ENCODE measurements at regions not wholly inside any gene's neighbourhood (a gene's known extent, or its start where the extent isn't known, plus 50 kb on each side); places are given as distances from the start of the nearest gene placed in this dataset.
"Not testable (repeated sequence)": the region's sequence is repeated elsewhere in the genome, so short reads cannot be mapped to it uniquely, and the experiment has no call there.

- H3K4me3 ChIP-seq (ENCODE audit: low read length in 2 of 2), result no peak overlapping the region
- no peak overlapping the region for H3K27ac ChIP-seq (ENCODE audit: low read depth in 1 of 2, low read length in 1 of 2)
- no peaks in the 10 kb centered on the region for H3K27me3 ChIP-seq (ENCODE audit: control insufficient read depth in 2 of 2, insufficient read depth in 1 of 2, low read length in 1 of 2)
- no peaks in the 10 kb centered on the region for H3K4me1 ChIP-seq (ENCODE audit: control insufficient read depth in 2 of 2, insufficient read depth in 2 of 2, low read length in 2 of 2)
- 96% methylated on average over 5 of the region's 5 CpGs for WGBS
- DNase-seq (ENCODE audit: low read depth in 6 of 9, low spot score in 9 of 9), result no peak
- H3K36me3 ChIP-seq (ENCODE audit: control insufficient read depth in 2 of 2, insufficient read depth in 2 of 2, low read length in 1 of 2), result no peaks in the 10 kb centered on the region
- H3K9me3 ChIP-seq (ENCODE audit: control insufficient read depth in 2 of 2, insufficient read depth in 1 of 2, low read length in 1 of 2), result no peaks in the 10 kb centered on the region
Observed at GRCh38 chr15:72856549-72857040, 73.0 kb upstream of the ADPGK start.

DNA sequence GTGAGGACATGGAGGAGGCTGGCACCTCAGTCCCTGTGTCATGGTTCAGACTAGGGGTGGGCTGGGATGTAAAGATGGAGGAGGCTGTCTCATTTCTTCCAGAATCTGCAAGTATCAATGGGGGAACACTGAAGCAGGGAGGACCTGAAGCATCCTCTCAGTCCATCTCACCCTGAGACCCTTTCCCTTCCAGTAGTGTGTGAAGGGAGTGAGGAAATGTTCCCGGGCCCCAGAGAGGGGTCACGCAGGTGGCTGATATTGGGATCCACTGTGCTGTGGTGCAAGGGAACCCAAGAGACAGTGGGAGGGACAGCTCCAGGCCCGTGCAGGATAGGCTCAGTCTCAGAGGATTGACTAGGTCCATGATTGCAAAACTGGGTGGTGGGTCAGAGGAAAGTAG lies 72.2 kb upstream of the ADPGK start:
- Histone ChIP-seq H3K4me1 (ENCODE audit: control insufficient read depth in 2 of 2, insufficient read depth in 2 of 2, low read length in 2 of 2) (no peaks in the 10 kb centered on the region), H3K27ac (ENCODE audit: low read depth in 1 of 2, low read length in 1 of 2) (no peak overlapping the region), H3K27me3 (ENCODE audit: control insufficient read depth in 2 of 2, insufficient read depth in 1 of 2, low read length in 1 of 2) (no peaks in the 10 kb centered on the region), H3K4me3 (ENCODE audit: low read length in 2 of 2) (no peak overlapping the region), H3K9me3 (ENCODE audit: control insufficient read depth in 2 of 2, insufficient read depth in 1 of 2, low read length in 1 of 2) (no peaks in the 10 kb centered on the region), H3K36me3 (ENCODE audit: control insufficient read depth in 2 of 2, insufficient read depth in 2 of 2, low read length in 1 of 2) (no peaks in the 10 kb centered on the region)
- 91% methylated on average over 3 of the region's 3 CpGs for WGBS
- no peak for DNase-seq (ENCODE audit: low read depth in 6 of 9, low spot score in 9 of 9)

DNA sequence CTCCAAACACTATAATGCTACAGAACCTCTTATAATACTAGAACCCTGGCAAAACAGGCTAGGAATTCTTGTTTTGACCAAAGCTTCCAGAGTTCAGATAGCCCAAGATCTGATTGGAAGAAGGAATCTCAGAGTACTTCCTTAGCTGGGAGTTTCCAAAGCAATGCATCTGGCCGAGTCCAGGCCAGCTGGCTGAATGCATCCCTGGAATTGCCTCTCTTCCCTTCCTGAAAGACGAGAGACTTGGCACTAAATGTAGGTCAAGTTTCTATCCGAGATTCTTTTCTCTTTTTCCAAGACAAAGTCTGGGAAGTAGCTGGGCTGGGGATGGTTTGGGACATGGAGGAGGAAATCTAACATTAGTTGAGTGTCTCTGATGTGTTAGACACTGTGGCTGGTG lies 68.7 kb upstream of the ADPGK start:
- Histone ChIP-seq H3K4me3 (ENCODE audit: low read length in 2 of 2) (no peak overlapping the region), H3K27me3 (ENCODE audit: control insufficient read depth in 2 of 2, insufficient read depth in 1 of 2, low read length in 1 of 2) (no peaks in the 10 kb centered on the region), H3K9me3 (ENCODE audit: control insufficient read depth in 2 of 2, insufficient read depth in 1 of 2, low read length in 1 of 2) (no peaks in the 10 kb centered on the region), H3K4me1 (ENCODE audit: control insufficient read depth in 2 of 2, insufficient read depth in 2 of 2, low read length in 2 of 2) (no peaks in the 10 kb centered on the region), H3K36me3 (ENCODE audit: control insufficient read depth in 2 of 2, insufficient read depth in 2 of 2, low read length in 1 of 2) (no peaks in the 10 kb centered on the region), H3K27ac (ENCODE audit: low read depth in 1 of 2, low read length in 1 of 2) (no peak overlapping the region)
- DNase-seq (ENCODE audit: low read depth in 6 of 9, low spot score in 9 of 9), result no peak
- WGBS, result 61% methylated on average over 3 of the region's 3 CpGs

GRCh38 chr15:72851586-72851985 lies 68.0 kb upstream of the ADPGK start:
- Histone ChIP-seq H3K4me3 (ENCODE audit: low read length in 2 of 2) (no peak overlapping the region), H3K36me3 (ENCODE audit: control insufficient read depth in 2 of 2, insufficient read depth in 2 of 2, low read length in 1 of 2) (no peaks in the 10 kb centered on the region), H3K27me3 (ENCODE audit: control insufficient read depth in 2 of 2, insufficient read depth in 1 of 2, low read length in 1 of 2) (no peaks in the 10 kb centered on the region), H3K27ac (ENCODE audit: low read depth in 1 of 2, low read length in 1 of 2) (no peak overlapping the region), H3K9me3 (ENCODE audit: control insufficient read depth in 2 of 2, insufficient read depth in 1 of 2, low read length in 1 of 2) (no peaks in the 10 kb centered on the region), H3K4me1 (ENCODE audit: control insufficient read depth in 2 of 2, insufficient read depth in 2 of 2, low read length in 2 of 2) (no peaks in the 10 kb centered on the region)
- WGBS, result 88% methylated on average over 8 of the region's 8 CpGs
- no peak for DNase-seq (ENCODE audit: low read depth in 6 of 9, low spot score in 9 of 9)

- Histone ChIP-seq H3K9me3 (ENCODE audit: control insufficient read depth in 2 of 2, insufficient read depth in 1 of 2, low read length in 1 of 2) (no peaks in the 10 kb centered on the region), H3K4me1 (ENCODE audit: control insufficient read depth in 2 of 2, insufficient read depth in 2 of 2, low read length in 2 of 2) (no peaks in the 10 kb centered on the region), H3K27ac (ENCODE audit: low read depth in 1 of 2, low read length in 1 of 2) (no peak overlapping the region), H3K36me3 (ENCODE audit: control insufficient read depth in 2 of 2, insufficient read depth in 2 of 2, low read length in 1 of 2) (no peaks in the 10 kb centered on the region), H3K27me3 (ENCODE audit: control insufficient read depth in 2 of 2, insufficient read depth in 1 of 2, low read length in 1 of 2) (no peaks in the 10 kb centered on the region), H3K4me3 (ENCODE audit: low read length in 2 of 2) (no peak overlapping the region)
- WGBS, result 54% methylated on average over 3 of the region's 3 CpGs
- no peak for DNase-seq (ENCODE audit: low read depth in 6 of 9, low spot score in 9 of 9)
Observed at GRCh38 chr15:72850833-72851232, 67.3 kb upstream of the ADPGK start.

- 67% methylated on average over 3 of the region's 3 CpGs for WGBS
- no peaks in the 10 kb centered on the region for H3K36me3 ChIP-seq (ENCODE audit: control insufficient read depth in 2 of 2, insufficient read depth in 2 of 2, low read length in 1 of 2)
- no peaks in the 10 kb centered on the region for H3K27me3 ChIP-seq (ENCODE audit: control insufficient read depth in 2 of 2, insufficient read depth in 1 of 2, low read length in 1 of 2)
- no peak overlapping the region for H3K27ac ChIP-seq (ENCODE audit: low read depth in 1 of 2, low read length in 1 of 2)
- H3K4me1 ChIP-seq (ENCODE audit: control insufficient read depth in 2 of 2, insufficient read depth in 2 of 2, low read length in 2 of 2), result no peaks in the 10 kb centered on the region
- no peak overlapping the region for H3K4me3 ChIP-seq (ENCODE audit: low read length in 2 of 2)
- no peak for DNase-seq (ENCODE audit: low read depth in 6 of 9, low spot score in 9 of 9)
- no peaks in the 10 kb centered on the region for H3K9me3 ChIP-seq (ENCODE audit: control insufficient read depth in 2 of 2, insufficient read depth in 1 of 2, low read length in 1 of 2)
Observed at GRCh38 chr15:72847806-72848205, 64.2 kb upstream of the ADPGK start.

DNA sequence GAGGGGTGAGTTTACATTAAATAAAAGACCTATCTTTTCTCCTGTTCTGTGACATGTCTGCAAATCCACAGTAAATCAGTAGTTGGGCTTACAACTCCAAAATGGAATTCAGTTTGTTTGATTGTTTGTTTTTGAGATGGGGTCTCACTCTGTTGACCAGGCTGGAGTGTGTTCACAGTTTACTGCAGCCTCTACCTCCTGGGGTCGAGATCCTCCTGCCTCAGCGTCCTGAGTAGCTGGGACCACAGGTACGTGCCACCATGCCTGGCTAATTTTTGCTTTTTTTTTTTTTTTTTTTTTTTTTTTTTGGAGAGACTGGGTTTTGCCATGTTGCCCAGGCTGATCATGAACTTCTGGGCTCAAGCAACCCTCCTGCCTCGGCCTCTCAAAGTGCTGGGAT lies 63.5 kb upstream of the ADPGK start:
- Histone ChIP-seq H3K36me3 (ENCODE audit: control insufficient read depth in 2 of 2, insufficient read depth in 2 of 2, low read length in 1 of 2) (no peaks in the 10 kb centered on the region), H3K9me3 (ENCODE audit: control insufficient read depth in 2 of 2, insufficient read depth in 1 of 2, low read length in 1 of 2) (no peaks in the 10 kb centered on the region), H3K4me1 (ENCODE audit: control insufficient read depth in 2 of 2, insufficient read depth in 2 of 2, low read length in 2 of 2) (no peaks in the 10 kb centered on the region), H3K27me3 (ENCODE audit: control insufficient read depth in 2 of 2, insufficient read depth in 1 of 2, low read length in 1 of 2) (no peaks in the 10 kb centered on the region), H3K27ac (ENCODE audit: low read depth in 1 of 2, low read length in 1 of 2) (no peak overlapping the region), H3K4me3 (ENCODE audit: low read length in 2 of 2) (no peak overlapping the region)
- WGBS, result 61% methylated on average over 4 of the region's 4 CpGs
- DNase-seq (ENCODE audit: low read depth in 6 of 9, low spot score in 9 of 9), result no peak

DNA sequence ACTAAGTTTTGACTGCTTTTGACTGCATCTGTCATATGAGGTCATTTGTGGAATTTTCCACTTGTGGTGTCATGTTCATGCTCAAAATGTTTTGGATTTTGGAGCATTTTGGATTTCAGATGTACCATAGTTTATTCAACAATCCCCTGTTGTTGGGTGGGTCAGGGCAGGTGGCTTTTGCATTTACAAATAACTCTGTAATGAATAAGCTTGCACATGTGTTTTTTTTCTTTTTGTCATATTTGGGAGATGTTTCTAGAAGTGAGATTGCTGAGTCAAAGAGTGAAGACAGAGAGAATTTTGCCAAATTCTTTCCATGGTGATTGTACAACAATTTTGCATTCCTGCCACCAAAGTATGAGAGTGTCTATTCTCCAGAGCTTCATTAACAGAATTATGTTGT lies 62.4 kb upstream of the ADPGK start:
- H3K4me1 ChIP-seq (ENCODE audit: control insufficient read depth in 2 of 2, insufficient read depth in 2 of 2, low read length in 2 of 2), result no peaks in the 10 kb centered on the region
- H3K27ac ChIP-seq (ENCODE audit: low read depth in 1 of 2, low read length in 1 of 2), result no peak overlapping the region
- no peaks in the 10 kb centered on the region for H3K36me3 ChIP-seq (ENCODE audit: control insufficient read depth in 2 of 2, insufficient read depth in 2 of 2, low read length in 1 of 2)
- H3K9me3 ChIP-seq (ENCODE audit: control insufficient read depth in 2 of 2, insufficient read depth in 1 of 2, low read length in 1 of 2), result no peaks in the 10 kb centered on the region
- no peak overlapping the region for H3K4me3 ChIP-seq (ENCODE audit: low read length in 2 of 2)
- no peaks in the 10 kb centered on the region for H3K27me3 ChIP-seq (ENCODE audit: control insufficient read depth in 2 of 2, insufficient read depth in 1 of 2, low read length in 1 of 2)
- DNase-seq (ENCODE audit: low read depth in 6 of 9, low spot score in 9 of 9), result no peak

GRCh38 chr15:72844067-72844466 lies 60.5 kb upstream of the ADPGK start:
- H3K36me3 ChIP-seq (ENCODE audit: control insufficient read depth in 2 of 2, insufficient read depth in 2 of 2, low read length in 1 of 2), result no peaks in the 10 kb centered on the region
- no peak for DNase-seq (ENCODE audit: low read depth in 6 of 9, low spot score in 9 of 9)
- WGBS, result 100% methylated on average over 1 of the region's 1 CpG
- H3K27ac ChIP-seq (ENCODE audit: low read depth in 1 of 2, low read length in 1 of 2), result no peak overlapping the region
- no peak overlapping the region for H3K4me3 ChIP-seq (ENCODE audit: low read length in 2 of 2)
- no peaks in the 10 kb centered on the region for H3K4me1 ChIP-seq (ENCODE audit: control insufficient read depth in 2 of 2, insufficient read depth in 2 of 2, low read length in 2 of 2)
- H3K27me3 ChIP-seq (ENCODE audit: control insufficient read depth in 2 of 2, insufficient read depth in 1 of 2, low read length in 1 of 2), result no peaks in the 10 kb centered on the region
- no peaks in the 10 kb centered on the region for H3K9me3 ChIP-seq (ENCODE audit: control insufficient read depth in 2 of 2, insufficient read depth in 1 of 2, low read length in 1 of 2)

DNA sequence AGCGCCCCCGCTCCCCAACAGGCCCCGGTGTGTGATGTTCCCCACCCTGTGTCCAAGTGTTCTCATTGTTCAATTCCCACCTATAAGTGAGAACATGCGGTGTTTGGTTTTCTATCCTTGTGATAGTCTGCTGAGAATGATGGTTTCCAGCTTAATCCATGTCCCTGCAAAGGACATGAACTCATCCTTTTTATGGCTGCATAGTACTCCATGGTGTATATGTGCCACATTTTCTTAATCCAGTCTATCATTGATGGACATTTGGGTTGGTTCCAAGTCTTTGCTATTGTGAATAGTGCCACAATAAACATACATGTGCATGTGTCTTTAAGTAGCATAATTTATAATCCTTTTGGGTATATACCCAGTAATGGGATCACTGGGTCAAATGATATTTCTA lies 59.8 kb upstream of the ADPGK start:
- not testable (repeated sequence) for H3K36me3 ChIP-seq (ENCODE audit: control insufficient read depth in 2 of 2, insufficient read depth in 2 of 2, low read length in 1 of 2); H3K4me1 ChIP-seq (ENCODE audit: control insufficient read depth in 2 of 2, insufficient read depth in 2 of 2, low read length in 2 of 2); H3K9me3 ChIP-seq (ENCODE audit: control insufficient read depth in 2 of 2, insufficient read depth in 1 of 2, low read length in 1 of 2); H3K27me3 ChIP-seq (ENCODE audit: control insufficient read depth in 2 of 2, insufficient read depth in 1 of 2, low read length in 1 of 2); H3K27ac ChIP-seq (ENCODE audit: low read depth in 1 of 2, low read length in 1 of 2); H3K4me3 ChIP-seq (ENCODE audit: low read length in 2 of 2); DNase-seq (ENCODE audit: low read depth in 6 of 9, low spot score in 9 of 9)
- 99% methylated on average over 4 of the region's 4 CpGs for WGBS

Measured in thymus (tissue), 11 donors.